ENCODE measurements at regions not wholly inside any gene's neighbourhood (a gene's known extent, or its start where the extent isn't known, plus 50 kb on each side); places are given as distances from the start of the nearest gene placed in this dataset.

GRCh38 chr1:173113015-173113741, 62.4 kb upstream of the TNFSF18 start:
- Histone ChIP-seq H2AFZ (ENCODE audit: low read depth, low read length, severe bottlenecking) (no peak overlapping the region), H3F3A (ENCODE audit: insufficient read depth) (no peaks in the 10 kb centered on the region), H3K36me3 (ENCODE audit: low read length) (no peaks in the 10 kb centered on the region), H3K9ac (ENCODE audit: low read length) (no peak overlapping the region), H3K79me2 (ENCODE audit: insufficient read depth, low read length) (no peaks in the 10 kb centered on the region), H3K9me3 (ENCODE audit: insufficient read depth, low read length) (0 out of 2 replicates have a peak, but pooled peaks cover 5% of the 10 kb centered on the region), H3K27me3 (ENCODE audit: low read length) (no peaks in the 10 kb centered on the region), H3K9me2 (replicated peaks; ENCODE audit: insufficient read depth, low read length) (no peaks in the 10 kb centered on the region), H4K20me1 (ENCODE audit: low read depth, low read length) (no peaks in the 10 kb centered on the region), H3K4me2 (ENCODE audit: low read depth, low read length, poor library complexity, severe bottlenecking) (no peak overlapping the region), H3K4me3 (ENCODE audit: insufficient read depth, low read length, poor library complexity, severe bottlenecking) (no peak overlapping the region), H3K27ac (ENCODE audit: low read depth, low read length) (no peak overlapping the region)
- TF ChIP-seq EZH2phosphoT487 (conservative IDR thresholded peaks at IDR 0.05; ENCODE audit: low read length) = no peak
- TF ChIP-seq, protein P1, sequence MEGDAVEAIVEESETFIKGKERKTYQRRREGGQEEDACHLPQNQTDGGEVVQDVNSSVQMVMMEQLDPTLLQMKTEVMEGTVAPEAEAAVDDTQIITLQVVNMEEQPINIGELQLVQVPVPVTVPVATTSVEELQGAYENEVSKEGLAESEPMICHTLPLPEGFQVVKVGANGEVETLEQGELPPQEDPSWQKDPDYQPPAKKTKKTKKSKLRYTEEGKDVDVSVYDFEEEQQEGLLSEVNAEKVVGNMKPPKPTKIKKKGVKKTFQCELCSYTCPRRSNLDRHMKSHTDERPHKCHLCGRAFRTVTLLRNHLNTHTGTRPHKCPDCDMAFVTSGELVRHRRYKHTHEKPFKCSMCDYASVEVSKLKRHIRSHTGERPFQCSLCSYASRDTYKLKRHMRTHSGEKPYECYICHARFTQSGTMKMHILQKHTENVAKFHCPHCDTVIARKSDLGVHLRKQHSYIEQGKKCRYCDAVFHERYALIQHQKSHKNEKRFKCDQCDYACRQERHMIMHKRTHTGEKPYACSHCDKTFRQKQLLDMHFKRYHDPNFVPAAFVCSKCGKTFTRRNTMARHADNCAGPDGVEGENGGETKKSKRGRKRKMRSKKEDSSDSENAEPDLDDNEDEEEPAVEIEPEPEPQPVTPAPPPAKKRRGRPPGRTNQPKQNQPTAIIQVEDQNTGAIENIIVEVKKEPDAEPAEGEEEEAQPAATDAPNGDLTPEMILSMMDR (IDR thresholded peaks at IDR 0.05; ENCODE audit: insufficient read depth, low read length, poor library complexity, severe bottlenecking) = no peak

DNA sequence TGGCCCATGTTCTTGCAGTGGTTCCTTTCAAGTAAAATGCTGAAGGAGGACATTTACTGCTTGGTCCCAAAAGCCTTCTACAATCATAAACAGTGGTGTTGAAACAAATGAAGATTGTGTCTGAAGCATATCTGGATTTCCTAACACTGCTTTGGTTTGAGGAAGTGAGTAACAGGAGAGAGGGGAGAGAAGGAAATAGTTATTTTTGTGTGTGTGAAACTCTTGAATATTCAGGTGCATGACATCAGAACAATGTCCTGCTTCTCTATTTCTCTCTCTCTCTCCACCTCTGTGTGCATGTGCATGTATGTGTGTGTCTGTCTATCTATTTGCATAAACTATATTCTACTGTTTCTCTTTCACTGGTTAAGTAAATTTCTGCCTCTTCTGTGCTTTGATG, 61.4 kb upstream of the TNFSF18 start:
- H3K9me2 ChIP-seq (replicated peaks; ENCODE audit: insufficient read depth, low read length) = no peaks in the 10 kb centered on the region
- no peaks in the 10 kb centered on the region for H3K36me3 ChIP-seq (ENCODE audit: low read length)
- no peak overlapping the region for H3K9ac ChIP-seq (ENCODE audit: low read length)
- H3K79me2 ChIP-seq (ENCODE audit: insufficient read depth, low read length) = no peaks in the 10 kb centered on the region
- H3K9me3 ChIP-seq (ENCODE audit: insufficient read depth, low read length) = 0 out of 2 replicates have a peak, but pooled peaks cover 9% of the 10 kb centered on the region
- no peak for TF ChIP-seq EZH2phosphoT487 (conservative IDR thresholded peaks at IDR 0.05; ENCODE audit: low read length)
- TF ChIP-seq, protein P1 (IDR thresholded peaks at IDR 0.05; ENCODE audit: insufficient read depth, low read length, poor library complexity, severe bottlenecking) = no peak
- H2AFZ ChIP-seq (ENCODE audit: low read depth, low read length, severe bottlenecking) = no peak overlapping the region
- H3F3A ChIP-seq (ENCODE audit: insufficient read depth) = no peaks in the 10 kb centered on the region
- no peak overlapping the region for H3K4me2 ChIP-seq (ENCODE audit: low read depth, low read length, poor library complexity, severe bottlenecking)
- H3K4me3 ChIP-seq (ENCODE audit: insufficient read depth, low read length, poor library complexity, severe bottlenecking) = no peak overlapping the region
- no peaks in the 10 kb centered on the region for H4K20me1 ChIP-seq (ENCODE audit: low read depth, low read length)
- no peaks in the 10 kb centered on the region for H3K27me3 ChIP-seq (ENCODE audit: low read length)
- H3K27ac ChIP-seq (ENCODE audit: low read depth, low read length) = no peak overlapping the region

DNA sequence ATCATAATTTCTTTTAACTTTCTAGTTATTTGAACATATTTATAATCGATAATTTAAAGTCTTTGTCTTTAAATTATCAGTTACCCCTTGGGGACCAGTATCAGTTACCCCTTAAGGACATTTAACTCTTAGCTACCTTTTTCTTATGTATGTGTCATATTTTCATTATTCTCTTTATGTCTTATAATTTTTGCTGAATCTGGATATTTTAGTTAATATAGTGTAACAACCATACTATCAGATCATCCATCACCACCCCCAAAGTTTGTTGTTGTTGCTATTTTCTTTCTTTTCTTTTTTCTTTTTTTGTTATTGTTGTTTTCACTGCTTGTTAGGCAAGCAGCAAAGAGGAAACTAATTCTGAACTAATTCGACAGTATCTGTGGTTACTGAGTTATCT, 57.0 kb upstream of the TNFSF18 start:
- Histone ChIP-seq H3F3A (ENCODE audit: insufficient read depth) (no peaks in the 10 kb centered on the region), H3K27ac (ENCODE audit: low read depth, low read length) (no peak overlapping the region), H3K9ac (ENCODE audit: low read length) (no peak overlapping the region), H2AFZ (ENCODE audit: low read depth, low read length, severe bottlenecking) (no peak overlapping the region), H4K20me1 (ENCODE audit: low read depth, low read length) (no peaks in the 10 kb centered on the region), H3K4me2 (ENCODE audit: low read depth, low read length, poor library complexity, severe bottlenecking) (no peak overlapping the region), H3K4me3 (ENCODE audit: insufficient read depth, low read length, poor library complexity, severe bottlenecking) (no peak overlapping the region), H3K9me2 (replicated peaks; ENCODE audit: insufficient read depth, low read length) (no peaks in the 10 kb centered on the region), H3K9me3 (ENCODE audit: insufficient read depth, low read length) (peaks cover 13% of the 10 kb centered on the region; the same call in 1 of the 2 replicates), H3K79me2 (ENCODE audit: insufficient read depth, low read length) (no peaks in the 10 kb centered on the region), H3K27me3 (ENCODE audit: low read length) (no peaks in the 10 kb centered on the region), H3K36me3 (ENCODE audit: low read length) (peaks cover 4% of the 10 kb centered on the region; the same call in 1 of the 2 replicates)
- TF ChIP-seq EZH2phosphoT487 (conservative IDR thresholded peaks at IDR 0.05; ENCODE audit: low read length) = no peak

DNA sequence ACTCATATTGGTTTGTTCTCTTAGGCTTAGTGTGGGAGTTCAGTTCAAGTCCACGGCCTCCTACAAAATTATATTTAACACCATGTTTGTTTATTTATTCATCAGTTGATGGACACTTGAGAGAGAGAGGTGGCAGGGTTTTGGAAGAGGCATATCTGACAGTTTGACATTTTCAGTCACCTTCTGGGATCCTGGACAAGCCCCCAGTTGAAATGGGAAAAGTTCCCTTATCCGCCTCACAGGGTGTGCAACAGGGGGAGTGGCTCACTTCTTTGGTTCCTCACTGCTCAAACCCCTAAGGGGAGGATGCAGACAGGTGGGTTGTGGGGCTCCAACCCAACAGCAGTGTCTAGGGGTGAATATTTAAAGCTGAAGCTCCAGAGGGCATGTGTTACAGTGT, 52.3 kb upstream of the TNFSF18 start:
- Histone ChIP-seq H3K4me3 (ENCODE audit: insufficient read depth, low read length, poor library complexity, severe bottlenecking) (no peak overlapping the region), H4K20me1 (ENCODE audit: low read depth, low read length) (no peaks in the 10 kb centered on the region), H3K9me2 (replicated peaks; ENCODE audit: insufficient read depth, low read length) (no peaks in the 10 kb centered on the region), H3K4me2 (ENCODE audit: low read depth, low read length, poor library complexity, severe bottlenecking) (no peak overlapping the region), H3K27me3 (ENCODE audit: low read length) (no peaks in the 10 kb centered on the region), H3K36me3 (ENCODE audit: low read length) (peaks cover 4% of the 10 kb centered on the region; the same call in 1 of the 2 replicates), H2AFZ (ENCODE audit: low read depth, low read length, severe bottlenecking) (no peak overlapping the region), H3K9me3 (ENCODE audit: insufficient read depth, low read length) (peaks cover 6% of the 10 kb centered on the region; the same call in 1 of the 2 replicates), H3K9ac (ENCODE audit: low read length) (no peak overlapping the region), H3K79me2 (ENCODE audit: insufficient read depth, low read length) (no peaks in the 10 kb centered on the region), H3F3A (ENCODE audit: insufficient read depth) (no peaks in the 10 kb centered on the region), H3K27ac (ENCODE audit: low read depth, low read length) (no peak overlapping the region)
- TF ChIP-seq, protein P1 (IDR thresholded peaks at IDR 0.05; ENCODE audit: insufficient read depth, low read length, poor library complexity, severe bottlenecking) = no peak
- TF ChIP-seq EZH2phosphoT487 (conservative IDR thresholded peaks at IDR 0.05; ENCODE audit: low read length) = no peak
